B cell (primary cell): ENCODE measurements at regions not wholly inside any gene's neighbourhood (a gene's known extent, or its start where the extent isn't known, plus 50 kb on each side); places are given as distances from the start of the nearest gene placed in this dataset.

Experiments used
- ATAC-seq: fragments of 200-7000 bp; cut with Tn5 transposase; one replicate; pipeline ENCODE4 v1.10.0; 2021; ENCODE audit warnings: low read depth, mild to moderate bottlenecking, moderate number of reproducible peaks, moderate library complexity
- CTCF ChIA-PET: fragments of 350-600 bp; sonication (Branson Sonifier 250); formaldehyde crosslinking; loops from one replicate; lab custom pipeline; 2021; ENCODE audit warnings: antibody characterized with exemption, inconsistent platforms; lab: Charles Lee
- POLR2A ChIA-PET: fragments of 350-600 bp; sonication (Branson Sonifier 250); formaldehyde crosslinking; loops from one replicate; lab custom pipeline; 2021; ENCODE audit warnings: antibody characterized with exemption; lab: Charles Lee
- DNase-seq: peaks from one replicate; pipeline ENCODE4 v3.0.0; 2013
- H2AFZ ChIP-seq: 2 replicates; pipeline ENCODE4 v1.6.1; 2012; ENCODE audit warnings: mild to moderate bottlenecking, low read depth, low read length; ENCODE audit not compliant: insufficient read depth, poor library complexity, severe bottlenecking
- H3K27ac ChIP-seq, 2 donors: 1 replicate in 1 of 2; 2 replicates in 1 of 2; pipeline ENCODE4 v1.5.1; 2012 to 2013; ENCODE audit warnings: low read length in 2 of 2, mild to moderate bottlenecking in 2 of 2, moderate library complexity in 1 of 2
- H3K27me3 ChIP-seq, 4 experiments: fragments of 200-600 bp in 1 of 4; sonication (generic) in 1 of 4; replicated peaks in 1 of 4; 1 replicate in 2 of 4; 2 replicates in 2 of 4; pipeline versions ENCODE4 v1.6.1 to v1.7.0; 2013 to 2016; ENCODE audit warnings: low read length in 3 of 4, mild to moderate bottlenecking in 2 of 4, mixed read lengths in 1 of 4, moderate library complexity in 1 of 4; ENCODE audit not compliant: insufficient read depth in 4 of 4, control insufficient read depth in 3 of 4; ENCODE audit errors: control extremely low read depth in 1 of 4
- H3K36me3 ChIP-seq, 2 experiments: replicated peaks in 1 of 2; 1 replicate in 1 of 2; 2 replicates in 1 of 2; pipeline versions ENCODE4 v1.6.1 to v1.7.1; 2013; ENCODE audit warnings: low read length in 1 of 2; ENCODE audit not compliant: insufficient read depth in 2 of 2, control insufficient read depth in 1 of 2; ENCODE audit errors: control extremely low read depth in 1 of 2, extremely low read depth in 1 of 2
- H3K4me1 ChIP-seq, 2 donors: fragments of 200-600 bp in 1 of 2; sonication (generic) in 1 of 2; 1 replicate in 1 of 2; 2 replicates in 1 of 2; pipeline versions ENCODE4 v1.5.1 to v1.6.1; 2013 to 2017; ENCODE audit warnings: low read length in 2 of 2; ENCODE audit not compliant: control insufficient read depth in 2 of 2, insufficient read depth in 2 of 2
- H3K4me2 ChIP-seq: replicated peaks from 2 replicates; pipeline ENCODE3; 2012; ENCODE audit warnings: mild to moderate bottlenecking, low read depth, low read length; ENCODE audit not compliant: poor library complexity, severe bottlenecking
- H3K4me3 ChIP-seq, 5 experiments: fragments of 200-600 bp in 1 of 5; sonication (generic) in 1 of 5; 1 replicate in 3 of 5; 2 replicates in 2 of 5; pipeline versions ENCODE4 v1.5.1 to v1.7.0; 2011 to 2016; ENCODE audit warnings: low read length in 4 of 5, mild to moderate bottlenecking in 4 of 5, low read depth in 2 of 5, control low read depth in 1 of 5, moderate library complexity in 1 of 5; ENCODE audit not compliant: insufficient read depth in 1 of 5; ENCODE audit errors: control extremely low read depth in 1 of 5, extremely low read depth in 1 of 5
- H3K79me2 ChIP-seq: fragments of 200-600 bp; sonication (generic); one replicate; pipeline ENCODE4 v1.6.0; 2016; ENCODE audit warnings: low read length; ENCODE audit not compliant: control insufficient read depth, insufficient read depth
- H3K9ac ChIP-seq: fragments of 200-600 bp; sonication (generic); 2 replicates; pipeline ENCODE4 v1.6.1; 2017; ENCODE audit warnings: mild to moderate bottlenecking, low read length, moderate library complexity
- H3K9me3 ChIP-seq, 3 donors: one replicate each; pipeline versions ENCODE4 v1.6.1 to v1.7.1; 2013; ENCODE audit warnings: low read length in 2 of 3; ENCODE audit not compliant: control insufficient read depth in 2 of 3, insufficient read depth in 1 of 3; ENCODE audit errors: control extremely low read depth in 1 of 3
- H4K20me1 ChIP-seq: 2 replicates; pipeline ENCODE4 v1.6.0; 2012; ENCODE audit warnings: mild to moderate bottlenecking, low read length; ENCODE audit not compliant: insufficient read depth, control insufficient read depth, poor library complexity, severe bottlenecking
- H3K27ac Mint-ChIP-seq: one replicate; pipeline ENCODE4 v1.8.0; 2021; ENCODE audit warnings: mixed read lengths
- H3K27me3 Mint-ChIP-seq: one replicate; pipeline ENCODE4 v1.8.0; 2021; ENCODE audit warnings: mixed read lengths
- H3K4me1 Mint-ChIP-seq: one replicate; pipeline ENCODE4 v1.8.0; 2021; ENCODE audit warnings: mixed read lengths
- H3K4me3 Mint-ChIP-seq: one replicate; pipeline ENCODE4 v1.8.0; 2021; ENCODE audit warnings: mixed read lengths
- H3K9me3 Mint-ChIP-seq: one replicate; pipeline ENCODE4 v1.8.0; 2022; ENCODE audit warnings: mixed read lengths; ENCODE audit not compliant: insufficient read depth
- CTCF ChIP-seq: fragments of 200-600 bp; IDR thresholded peaks from one replicate; pipeline ENCODE4 v1.8.0; 2022; ENCODE audit warnings: antibody characterized with exemption, mild to moderate bottlenecking
- EZH2 ChIP-seq: IDR thresholded peaks from 2 replicates; pipeline ENCODE4 v1.6.1; 2012; ENCODE audit warnings: borderline replicate concordance, low read depth, mild to moderate bottlenecking, moderate library complexity, low read length; ENCODE audit not compliant: insufficient read depth, poor library complexity, severe bottlenecking
- WGBS: methylation state at CpG from one replicate; pipeline ENCODE4 v1.1.5; 2013; ENCODE audit warnings: missing lambda C conversion rate; ENCODE audit not compliant: insufficient coverage; 5-methylcytosine and 5-hydroxymethylcytosine counted together
- intact Hi-C: fragments of 100-400 bp; cut with micrococcal nuclease; formaldehyde crosslinking; loops from one replicate; pipeline ENCODE4 v1.10.0; 2022

GRCh38 chrY:19856474-19857135 is 112.1 kb upstream of the KDM5D start:
- Histone ChIP-seq H2AFZ (no peak overlapping the region), H3K9ac (no peak overlapping the region), H3K27me3 (no peaks in the 10 kb centered on the region), H3K4me3 (no peak overlapping the region), H3K79me2 (no peaks in the 10 kb centered on the region), H3K36me3 (no peaks in the 10 kb centered on the region), H3K27ac (no peak overlapping the region), H3K9me3 (no peaks in the 10 kb centered on the region), H4K20me1 (no peaks in the 10 kb centered on the region), H3K4me1 (no peaks in the 10 kb centered on the region), H3K4me2 (no peak overlapping the region)
- WGBS: no CpG with 5 or more reads among the region's 3 CpGs
- no peak for DNase-seq
- CTCF ChIA-PET: no interaction called here
- H3K4me3 Mint-ChIP-seq: no peak overlapping the region
- POLR2A ChIA-PET: no interaction called here
- no peaks in the 10 kb centered on the region for H3K9me3 Mint-ChIP-seq
- no peaks in the 10 kb centered on the region for H3K27me3 Mint-ChIP-seq
- TF ChIP-seq EZH2 (no peak), CTCF (no peak)
- no peak for ATAC-seq
- H3K27ac Mint-ChIP-seq: no peak overlapping the region
- no peaks in the 10 kb centered on the region for H3K4me1 Mint-ChIP-seq
- intact Hi-C loops: no loop called here

GRCh38 chrY:19842972-19843371 is 98.4 kb upstream of the KDM5D start:
- H3K27ac Mint-ChIP-seq: no peak overlapping the region
- intact Hi-C loops: no loop called here
- no peak overlapping the region for H3K4me3 Mint-ChIP-seq
- Histone ChIP-seq H3K9me3 (peaks cover 0 to 3% (median 0%) of the 10 kb centered on the region in 3 donors), H3K4me1 (no peaks in the 10 kb centered on the region), H3K4me3 (no peak overlapping the region), H3K4me2 (no peak overlapping the region), H3K27me3 (no peaks in the 10 kb centered on the region), H2AFZ (no peak overlapping the region), H3K79me2 (no peaks in the 10 kb centered on the region), H3K9ac (no peak overlapping the region), H3K36me3 (no peaks in the 10 kb centered on the region), H4K20me1 (no peaks in the 10 kb centered on the region), H3K27ac (no peak overlapping the region)
- CTCF ChIA-PET: no interaction called here
- no peaks in the 10 kb centered on the region for H3K27me3 Mint-ChIP-seq
- DNase-seq (no peak), ATAC-seq (no peak)
- no peaks in the 10 kb centered on the region for H3K4me1 Mint-ChIP-seq
- POLR2A ChIA-PET: no interaction called here
- no CpG with 5 or more reads among the region's 1 CpG for WGBS
- no peak for TF ChIP-seq EZH2
- TF ChIP-seq CTCF: no peak
- no peaks in the 10 kb centered on the region for H3K9me3 Mint-ChIP-seq
